H1 (cell line): ENCODE measurements at regions not wholly inside any gene's neighbourhood (a gene's known extent, or its start where the extent isn't known, plus 50 kb on each side); places are given as distances from the start of the nearest gene placed in this dataset.
A peak's percentile ranks its signal among the peaks of the same experiment; 100 is the strongest.

Experiments used
- ATF3 ChIP-seq: IDR thresholded peaks from 2 replicates; pipeline ENCODE4 v1.6.1; 2011; ENCODE audit warnings: low read depth, mild to moderate bottlenecking, low read length; ENCODE audit not compliant: insufficient read depth
- BACH1 ChIP-seq: IDR thresholded peaks from 2 replicates; pipeline ENCODE4 v1.6.1; 2012; ENCODE audit warnings: low read length, improper control_type of control experiment
- CHD1 ChIP-seq: IDR thresholded peaks from 2 replicates; pipeline ENCODE4 v1.6.1; 2012; ENCODE audit warnings: low read depth, low read length, improper control_type of control experiment
- MAX ChIP-seq: IDR thresholded peaks from 2 replicates; pipeline ENCODE4 v1.6.1; 2012; ENCODE audit warnings: inconsistent platforms
- SUZ12 ChIP-seq: fragments of 200-600 bp; sonication (generic); IDR thresholded peaks from 2 replicates; pipeline ENCODE4 v1.6.1; 2012; ENCODE audit warnings: mild to moderate bottlenecking, inconsistent platforms, low read length, moderate library complexity, mixed read lengths

GRCh38 chr2:41836948-41837347, 210.9 kb upstream of the PKDCC start (continued):
- TF ChIP-seq MAX: peak; percentile 49; the same call in 1 of the 2 replicates
- no peak for TF ChIP-seq CHD1
- TF ChIP-seq ATF3: no peak
- TF ChIP-seq SUZ12: no peak
- TF ChIP-seq BACH1: no peak
- TF ChIP-seq, all 59 proteins: peak for 8
